DMS153 treated with DMSO at 0.1 percent for 48 hours (cell line): ENCODE measurements at regions not wholly inside any gene's neighbourhood (a gene's known extent, or its start where the extent isn't known, plus 50 kb on each side); places are given as distances from the start of the nearest gene placed in this dataset.
"Not testable (repeated sequence)": the region's sequence is repeated elsewhere in the genome, so short reads cannot be mapped to it uniquely, and the experiment has no call there.

Experiments used
- DNase-seq: peaks from one replicate; lab custom pipeline; 2025; ENCODE audit not compliant: unreplicated experiment; lab: John Stamatoyannopoulos, UW

DNA sequence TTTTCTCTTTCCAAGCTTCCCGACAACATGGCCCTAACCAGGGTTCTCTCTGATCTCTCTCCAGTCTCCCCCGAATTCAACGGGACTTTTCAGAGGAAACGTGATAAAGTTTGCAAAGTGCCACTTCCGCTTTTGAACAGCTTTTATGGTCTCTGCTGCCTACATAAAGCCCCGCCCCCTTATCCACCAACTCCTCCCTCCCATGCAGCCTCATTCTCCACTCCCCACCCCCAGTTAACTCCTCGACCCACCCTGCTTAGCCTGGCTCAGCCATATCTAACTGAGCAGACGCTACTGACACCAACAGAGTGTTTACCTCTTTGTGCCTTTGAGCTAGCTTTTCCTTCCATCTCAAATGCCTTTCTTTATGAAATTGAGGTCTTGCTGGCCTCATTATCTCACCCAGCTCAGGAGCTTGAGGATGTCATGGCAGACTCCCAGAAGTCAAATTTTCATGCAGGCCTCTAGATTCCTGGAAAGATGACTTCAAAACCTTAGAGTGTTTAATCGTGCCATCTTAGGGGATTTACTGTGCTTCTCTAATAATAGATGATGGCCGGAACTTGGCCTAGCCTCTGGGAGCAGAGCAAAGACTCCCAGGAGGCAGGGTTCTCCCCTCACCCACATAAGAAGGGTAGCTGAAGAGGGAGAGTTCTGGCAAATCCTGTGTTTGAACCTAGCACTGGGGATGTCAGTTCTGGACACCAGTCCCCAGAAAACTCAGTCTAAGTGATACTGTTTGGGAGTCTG, 606.0 kb downstream of the BCOR start:
- no peak for DNase-seq

DNA sequence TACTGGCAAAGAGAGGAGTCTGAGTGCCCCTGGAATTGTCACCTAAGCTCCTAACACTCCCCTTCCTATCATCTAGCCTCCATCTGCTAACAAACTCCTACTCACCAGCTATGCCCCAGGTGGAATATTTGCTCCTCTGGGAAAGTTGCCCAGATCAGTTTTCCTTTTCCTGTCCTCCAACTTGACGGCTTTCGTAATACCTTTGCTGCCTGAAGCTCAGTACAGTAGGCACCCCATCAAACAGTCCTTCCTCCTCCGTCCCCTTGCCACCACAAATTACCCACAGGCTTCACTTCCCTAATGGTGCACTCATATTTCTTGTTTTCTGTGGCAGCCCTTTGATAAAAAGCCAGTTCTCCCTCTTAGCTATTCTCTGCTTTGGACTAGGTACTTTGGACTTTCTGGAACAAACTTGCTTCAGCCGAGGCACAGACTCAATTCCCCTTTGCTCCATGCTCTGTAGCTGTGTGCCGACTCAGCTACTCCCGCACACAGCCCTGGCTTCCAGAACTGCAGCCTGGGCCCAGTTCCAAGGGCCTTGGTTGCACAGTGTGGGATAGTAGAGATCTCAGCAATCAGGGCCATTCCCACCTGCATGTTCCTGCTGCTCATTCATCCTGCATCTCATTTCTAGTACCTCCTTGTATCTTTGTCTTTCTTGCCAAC, 605.1 kb downstream of the BCOR start:
- no peak for DNase-seq

DNA sequence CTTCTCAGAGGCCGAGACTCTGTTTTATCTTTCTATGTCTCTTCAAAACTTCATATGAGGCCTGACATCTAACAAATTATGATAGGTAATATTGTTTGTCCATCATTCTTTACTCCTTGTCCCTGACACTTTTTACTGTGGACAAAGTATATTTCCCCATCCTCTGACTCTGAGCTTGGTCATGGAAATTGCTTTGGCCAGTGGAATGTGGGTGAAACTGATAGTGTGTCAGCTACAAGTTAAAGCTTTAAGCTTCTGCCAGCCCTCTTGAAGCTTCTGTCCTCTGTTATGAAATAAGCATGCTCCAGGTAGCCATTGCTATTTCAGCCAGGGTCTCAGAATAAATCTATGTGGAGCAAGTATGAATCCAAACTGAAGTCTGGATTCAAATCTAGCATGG, 604.6 kb downstream of the BCOR start:
- DNase-seq, result no peak

DNA sequence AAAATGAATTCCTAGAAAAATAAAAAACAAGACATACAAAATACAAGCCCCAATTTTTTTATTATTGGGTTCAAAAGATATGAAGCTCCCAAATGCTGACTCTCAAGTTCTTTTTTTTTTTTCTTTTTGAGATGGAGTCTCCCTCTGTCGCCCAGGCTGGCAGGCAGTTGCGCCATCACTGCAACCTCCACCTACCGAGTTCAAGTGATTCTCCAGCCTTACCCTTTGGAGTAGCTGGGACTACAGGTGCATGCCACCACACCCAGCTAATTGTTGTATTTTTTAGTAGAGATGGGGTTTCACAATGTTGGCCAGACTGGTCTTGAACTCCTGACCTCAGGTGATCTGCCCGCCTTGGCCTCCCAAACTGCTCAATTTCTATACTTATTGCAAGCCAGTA, 600.6 kb downstream of the BCOR start:
- DNase-seq, result not testable (repeated sequence)

DNA sequence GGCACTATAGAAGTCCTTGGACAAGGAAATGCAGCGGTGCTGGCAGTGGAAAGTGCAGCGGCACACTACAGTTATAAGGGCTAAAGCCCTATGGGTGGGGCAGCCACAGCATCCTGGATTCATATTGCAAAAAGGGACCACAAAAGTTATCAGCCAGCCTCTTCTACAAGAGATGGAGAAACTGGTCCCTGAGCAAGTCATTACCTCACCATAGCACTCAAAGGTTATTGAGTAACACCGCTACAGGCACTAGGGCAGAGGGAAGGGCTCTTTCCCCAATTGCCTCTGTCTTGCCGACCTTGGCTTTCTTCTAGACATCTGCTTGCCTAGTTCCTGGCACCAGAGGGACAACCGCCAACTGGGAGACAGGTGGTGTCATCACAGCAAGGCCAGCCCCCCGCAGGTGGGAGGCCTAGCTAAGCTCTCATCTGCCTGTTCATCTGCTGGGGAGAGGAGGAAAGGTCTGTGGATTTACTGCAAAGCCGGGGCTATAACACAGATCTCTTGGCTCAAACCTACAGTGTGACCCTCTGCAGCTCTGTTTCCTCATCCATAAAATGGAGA, 600.0 kb downstream of the BCOR start:
- no peak for DNase-seq

DNA sequence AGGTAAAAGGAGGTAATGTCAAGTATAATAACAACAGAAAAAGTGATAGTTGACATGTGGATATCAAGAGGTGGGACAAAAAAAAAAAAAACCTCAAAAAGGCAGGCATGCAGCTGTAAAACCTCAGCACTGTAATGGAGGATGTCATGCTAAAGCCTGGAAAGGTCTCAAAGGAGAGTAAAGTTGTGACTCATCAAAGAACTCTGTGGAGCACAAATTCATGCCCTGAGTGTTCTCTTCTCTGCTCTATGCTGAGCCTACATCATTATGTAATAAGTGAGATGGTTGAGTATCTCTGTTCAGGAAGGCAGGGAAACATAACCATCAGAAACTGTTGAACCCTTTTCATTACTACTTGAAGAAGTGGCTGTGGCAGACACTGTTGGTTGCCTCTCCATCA, 597.8 kb downstream of the BCOR start:
- DNase-seq, result no peak

DNA sequence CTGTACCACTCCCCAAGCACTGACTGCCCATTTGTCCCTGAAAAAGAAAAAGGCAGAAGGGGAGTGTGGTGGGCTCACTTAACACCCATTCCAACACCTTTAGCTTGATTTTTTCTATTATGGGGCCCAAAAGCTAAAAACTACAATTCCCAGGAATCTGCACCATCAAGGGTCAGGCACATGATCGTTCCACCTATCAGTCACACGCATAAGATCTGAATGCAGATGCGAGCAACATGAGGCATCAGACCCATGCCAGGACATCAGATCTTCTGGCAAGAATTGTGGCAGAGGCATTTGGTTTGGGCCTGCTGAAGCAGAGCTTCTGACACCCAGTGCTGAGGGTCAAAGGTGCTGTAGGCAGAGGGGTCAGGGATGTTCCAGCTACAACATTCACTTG, 595.9 kb downstream of the BCOR start:
- no peak for DNase-seq

DNA sequence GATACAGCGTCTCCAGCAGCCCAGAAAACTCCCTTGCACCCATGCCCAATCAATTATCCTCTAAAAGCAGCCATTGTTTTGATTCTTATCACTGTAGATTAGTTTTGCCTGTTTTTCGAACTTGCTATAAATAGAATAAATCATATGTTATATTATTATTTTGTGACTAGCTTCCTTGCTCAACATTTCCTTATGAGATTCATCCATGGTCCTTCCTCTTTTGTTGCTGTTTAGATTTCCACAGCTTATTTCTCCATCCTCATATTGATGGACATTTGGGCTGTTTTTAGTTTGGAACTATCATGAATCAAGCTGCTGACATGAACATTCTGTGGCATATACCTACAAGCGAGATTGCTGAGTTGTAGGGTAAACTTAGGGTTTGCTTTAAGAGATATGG, 595.3 kb downstream of the BCOR start:
- DNase-seq, result no peak

DNA sequence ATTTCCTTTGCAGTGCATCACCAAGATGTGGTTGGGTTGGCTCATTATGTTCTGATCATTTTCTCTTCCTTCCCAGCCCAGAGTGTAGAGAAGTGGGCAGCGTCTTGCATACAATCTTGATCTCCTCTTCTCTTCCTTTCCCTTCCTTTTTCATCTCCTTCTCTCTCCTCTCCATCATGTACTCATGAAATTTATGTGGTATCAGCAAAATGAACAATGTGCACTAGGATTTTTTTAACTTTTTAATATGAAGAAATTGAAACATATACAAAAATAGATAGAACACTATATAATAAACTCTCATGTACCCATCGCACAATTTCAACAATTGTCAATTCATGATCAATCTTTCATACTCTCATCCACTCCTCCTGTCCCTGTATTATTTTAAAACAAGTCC, 593.5 kb downstream of the BCOR start:
- no peak for DNase-seq

DNA sequence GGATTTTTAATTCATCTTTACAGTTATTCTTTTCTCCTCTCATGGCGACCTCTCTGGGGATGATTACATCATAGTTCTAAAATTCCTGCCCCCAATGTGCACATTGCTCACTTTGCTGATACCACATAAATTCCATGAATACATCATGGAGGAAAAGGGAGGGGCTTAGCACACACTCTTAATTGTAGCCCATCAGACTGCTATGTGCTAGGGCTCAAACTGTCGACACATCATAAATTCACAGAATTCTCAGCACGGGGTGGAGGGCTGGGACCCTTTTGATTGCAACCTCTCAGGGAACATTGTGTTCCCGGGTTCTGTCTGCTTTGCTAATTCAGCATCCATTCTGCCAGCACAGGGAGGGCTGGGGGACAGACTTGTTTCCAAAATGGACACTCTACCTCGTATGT, 592.9 kb downstream of the BCOR start:
- no peak for DNase-seq

DNA sequence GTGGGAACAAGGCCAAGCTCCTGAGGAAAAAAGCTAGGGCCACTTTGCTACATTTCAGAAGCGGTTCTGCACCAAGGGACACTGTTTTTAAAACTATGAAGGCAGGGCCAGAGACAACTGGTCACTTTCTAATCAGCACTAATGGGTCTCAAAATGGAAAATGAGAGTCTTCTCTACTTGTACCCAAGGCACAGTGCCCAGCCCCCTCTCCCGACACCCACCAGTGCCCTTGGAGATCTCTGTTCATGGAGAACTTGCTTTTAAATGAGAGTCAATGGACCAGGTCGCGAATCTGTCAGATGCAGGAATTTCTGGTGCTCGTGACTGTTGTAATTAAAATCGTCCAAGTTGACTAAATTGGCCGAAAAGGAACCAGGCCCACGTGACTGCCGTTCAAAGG, 591.6 kb downstream of the BCOR start:
- no peak for DNase-seq

DNA sequence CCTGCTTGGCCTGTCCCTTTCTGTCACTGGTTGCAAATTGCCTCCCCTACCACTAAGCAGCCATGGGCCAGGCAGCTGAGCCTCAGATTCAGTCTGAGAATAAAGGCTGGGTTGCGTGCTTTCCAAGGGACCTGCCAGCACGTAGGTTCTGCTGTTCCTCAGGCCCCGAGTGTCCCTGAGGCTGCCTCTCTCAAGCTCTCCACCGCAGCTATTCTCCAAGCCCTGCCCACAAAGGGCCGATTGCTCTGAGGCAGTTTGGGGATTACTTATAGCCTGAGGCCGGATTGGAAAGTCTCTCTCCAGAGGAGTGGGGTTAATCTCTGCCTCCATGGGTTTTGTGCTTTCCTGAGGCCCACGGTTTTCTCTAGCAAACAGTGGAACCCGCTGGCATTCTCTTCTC, 590.7 kb downstream of the BCOR start:
- no peak for DNase-seq

DNA sequence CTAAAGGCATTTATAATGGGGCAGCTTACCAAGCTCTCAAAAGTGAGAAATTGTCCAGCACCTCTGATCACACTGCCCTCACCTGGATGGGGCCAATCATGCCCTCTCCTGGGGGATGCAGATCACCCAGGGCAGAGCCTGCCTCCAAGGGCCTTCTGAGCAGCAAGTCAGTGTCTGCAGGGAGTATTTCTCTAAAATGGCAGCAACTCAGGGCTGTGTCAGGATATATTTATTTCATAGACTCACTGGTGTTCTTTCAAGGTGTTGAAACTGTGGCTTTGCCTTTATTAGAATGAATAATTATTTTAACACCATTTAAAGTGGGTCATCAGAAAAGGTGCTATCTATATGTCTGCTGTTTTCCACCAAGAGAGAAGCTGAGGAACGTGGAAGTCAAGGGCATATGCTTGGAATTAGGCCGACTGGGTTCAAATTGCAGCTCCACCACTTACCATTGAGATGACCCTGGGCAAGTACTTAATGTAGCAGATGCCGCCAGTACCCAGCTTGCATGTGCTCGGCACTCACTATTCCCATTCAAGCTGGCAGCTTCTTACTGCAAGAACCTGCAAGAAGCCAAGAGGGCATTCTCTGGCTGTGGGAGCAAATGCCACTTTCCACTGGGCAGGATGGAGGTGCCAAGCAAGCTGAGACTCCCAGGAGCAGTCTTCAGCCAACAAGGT, 590.0 kb downstream of the BCOR start:
- no peak for DNase-seq

DNA sequence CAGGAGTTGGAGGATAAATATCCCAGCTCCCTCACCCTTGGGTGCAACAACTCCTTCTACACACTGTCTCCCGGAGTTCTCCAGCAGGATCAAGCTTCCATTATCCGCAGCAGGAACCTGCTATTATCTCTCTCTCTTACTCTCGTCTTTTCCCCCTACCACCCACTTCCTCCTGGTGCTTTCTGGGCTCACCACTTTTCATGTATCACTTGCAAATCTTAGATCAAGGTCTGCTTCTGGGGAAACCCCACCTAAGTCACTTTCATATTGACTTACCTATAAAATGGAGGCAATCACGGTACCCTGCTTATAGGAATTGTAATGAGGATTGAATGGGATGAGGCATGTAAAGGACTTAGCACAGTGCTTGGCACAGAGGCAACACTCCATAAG, 589.5 kb downstream of the BCOR start:
- no peak for DNase-seq

DNA sequence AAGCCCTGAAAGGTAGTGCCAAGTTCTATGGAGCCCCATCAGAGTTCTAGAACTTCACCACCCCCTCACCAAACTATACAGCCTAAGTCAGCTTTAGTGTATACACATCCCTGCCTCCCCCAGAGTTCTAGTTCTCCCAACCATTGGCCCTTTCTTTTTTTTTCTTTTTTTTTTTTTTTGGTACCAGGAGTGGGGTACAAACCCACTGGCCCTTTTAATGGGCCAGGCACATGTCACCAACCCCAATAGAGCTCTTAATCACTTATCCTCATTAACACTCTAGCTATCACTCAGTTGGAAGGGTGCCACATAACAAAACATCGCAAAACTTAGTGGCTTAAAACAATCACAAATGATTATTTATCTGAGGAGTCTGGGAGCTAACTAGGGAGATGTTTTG, 588.6 kb downstream of the BCOR start:
- no peak for DNase-seq

DNA sequence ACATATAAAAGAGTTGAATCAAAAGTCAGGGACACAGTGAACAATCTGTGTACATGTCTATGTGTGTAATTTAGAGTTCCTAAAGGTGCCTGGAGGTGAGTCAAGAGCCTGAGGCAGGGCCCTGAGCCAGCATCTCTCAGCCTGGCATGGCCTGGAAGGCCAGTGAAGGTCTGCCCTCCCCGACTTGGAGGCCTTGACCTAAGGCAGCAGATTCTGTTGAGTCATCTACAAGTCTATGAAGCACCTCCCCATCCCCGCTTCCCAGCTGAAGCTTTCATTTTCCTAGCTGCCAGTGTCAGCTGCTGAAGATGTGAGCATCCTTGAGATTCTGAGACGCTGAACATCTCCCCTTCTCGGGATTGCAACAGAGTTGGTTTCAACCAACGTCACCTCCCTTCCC, 583.9 kb downstream of the BCOR start:
- no peak for DNase-seq

DNA sequence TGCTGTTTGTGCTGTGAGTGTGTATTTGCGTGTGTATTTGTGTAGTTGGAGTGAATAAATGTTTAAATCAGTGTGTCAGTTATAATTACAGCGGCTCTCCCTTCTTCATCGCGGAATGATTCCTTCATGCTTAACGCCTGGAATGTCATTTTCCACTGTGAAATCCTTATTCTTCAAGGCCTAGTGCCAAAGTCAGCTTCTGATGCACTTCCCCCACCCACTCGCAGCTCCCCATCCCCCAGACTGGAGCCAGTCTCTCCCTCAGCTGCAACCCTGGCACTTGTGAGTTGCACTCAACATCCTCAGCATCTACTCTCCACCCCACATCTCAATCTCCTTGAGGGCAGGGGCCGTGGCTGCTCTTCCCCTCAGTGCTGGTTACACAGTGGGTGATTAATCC, 583.0 kb downstream of the BCOR start:
- no peak for DNase-seq

DNA sequence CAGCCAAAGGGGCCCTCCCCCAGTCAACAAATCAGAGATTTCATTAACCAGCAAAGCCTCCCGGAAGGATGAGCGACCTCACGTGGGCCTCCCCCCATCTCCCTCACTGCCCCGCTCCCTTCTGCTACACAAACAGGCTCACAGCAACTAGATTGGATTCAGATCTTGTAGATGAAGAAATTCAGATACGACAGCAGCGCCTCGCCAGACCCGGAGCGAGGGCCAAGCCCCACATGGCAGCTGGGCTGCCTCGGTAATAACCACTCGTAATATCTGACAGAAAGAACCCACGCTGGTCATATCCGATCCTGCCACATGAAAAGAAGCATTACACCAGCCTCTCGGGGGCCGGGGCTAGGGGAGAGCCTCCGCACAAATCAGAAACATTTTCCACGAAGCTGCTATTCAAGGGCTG, 581.3 kb downstream of the BCOR start:
- no peak for DNase-seq

DNA sequence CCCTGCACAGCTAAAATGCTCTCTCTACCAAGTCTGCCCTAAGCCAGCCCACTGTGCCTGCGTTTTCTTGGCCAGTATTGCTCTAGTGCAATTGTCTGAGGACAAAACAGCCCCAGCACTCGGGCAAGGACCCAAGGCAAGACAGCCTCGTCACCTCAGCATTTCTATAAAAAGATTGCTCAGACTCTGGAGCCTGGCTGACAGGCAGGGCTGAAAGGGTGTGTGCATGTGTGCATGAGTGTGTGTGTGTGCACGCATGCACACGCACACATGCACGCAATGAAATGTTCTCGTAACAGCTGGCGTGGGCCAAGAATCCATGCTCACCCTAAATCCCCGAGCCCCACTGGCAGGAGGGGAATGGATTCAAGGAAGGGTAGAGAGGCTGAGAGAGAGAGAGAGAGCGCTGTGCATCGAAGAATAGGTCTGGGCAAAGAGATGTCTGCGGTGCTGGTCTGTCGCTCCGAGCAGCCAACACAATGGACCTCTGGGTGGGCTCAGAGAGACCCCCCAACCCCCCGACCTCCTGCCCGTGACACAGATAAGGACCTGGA, 579.2 kb downstream of the BCOR start:
- no peak for DNase-seq

DNA sequence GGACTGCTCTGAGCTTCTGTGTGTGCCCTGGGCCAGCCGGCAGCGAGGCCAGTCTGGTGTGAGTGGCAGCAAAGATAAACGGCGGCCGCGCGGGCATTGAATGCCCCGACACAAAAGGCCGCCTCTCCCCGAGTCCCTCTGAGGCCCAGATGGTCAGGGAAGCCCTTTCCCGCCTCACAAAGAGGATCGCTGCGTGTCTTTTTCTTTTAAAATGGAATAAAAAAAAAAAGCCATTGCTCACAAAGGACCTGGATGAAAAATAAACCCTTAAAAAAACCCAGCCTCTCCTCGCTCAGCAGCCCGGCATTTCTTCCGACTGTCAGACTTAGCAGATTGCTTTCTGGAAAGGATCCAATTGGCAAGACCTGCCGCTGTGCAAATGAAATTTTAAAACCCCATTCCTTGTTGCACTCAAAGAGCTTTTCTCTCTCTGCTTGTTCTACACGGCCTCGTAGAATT, 578.7 kb downstream of the BCOR start:
- DNase-seq, result peak; percentile 36

DNA sequence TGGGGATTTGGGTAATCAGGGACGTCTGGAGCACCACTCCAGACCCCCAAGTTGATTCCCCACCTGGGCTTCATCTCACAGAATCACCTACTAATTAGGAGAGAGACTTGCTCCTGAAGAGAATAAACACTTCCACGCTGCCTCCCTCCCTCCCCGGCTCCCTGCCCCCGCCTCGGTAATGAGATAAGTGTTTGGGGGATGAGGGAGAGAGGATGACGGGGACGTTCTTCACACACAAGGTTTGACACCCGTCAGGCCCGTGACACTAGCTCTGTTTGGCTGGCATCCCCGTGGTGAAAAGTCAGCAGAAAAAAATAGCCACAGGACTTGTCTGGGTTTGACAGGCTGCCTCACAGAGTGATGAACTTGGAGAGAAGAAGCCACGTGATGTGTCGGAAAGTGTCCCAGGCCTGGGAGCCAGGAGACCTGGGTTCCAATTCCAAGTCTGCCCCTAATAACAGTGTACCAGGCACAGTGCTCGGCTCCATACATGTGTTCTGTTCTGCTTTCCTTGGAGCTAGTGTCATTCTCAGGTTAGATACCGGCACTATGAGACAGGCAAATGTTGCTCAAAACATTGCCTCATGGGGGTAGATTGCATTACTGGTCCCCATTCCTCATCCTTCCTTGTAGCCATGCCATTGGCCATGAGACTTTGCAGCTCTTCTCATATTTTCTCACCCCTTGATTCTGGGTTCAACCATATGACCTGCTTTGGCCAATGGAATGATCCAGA, 578.0 kb downstream of the BCOR start:
- DNase-seq, result no peak
